ENCODE measurements at regions not wholly inside any gene's neighbourhood (a gene's known extent, or its start where the extent isn't known, plus 50 kb on each side); places are given as distances from the start of the nearest gene placed in this dataset.
A peak's percentile ranks its signal among the peaks of the same experiment; 100 is the strongest.

DNA sequence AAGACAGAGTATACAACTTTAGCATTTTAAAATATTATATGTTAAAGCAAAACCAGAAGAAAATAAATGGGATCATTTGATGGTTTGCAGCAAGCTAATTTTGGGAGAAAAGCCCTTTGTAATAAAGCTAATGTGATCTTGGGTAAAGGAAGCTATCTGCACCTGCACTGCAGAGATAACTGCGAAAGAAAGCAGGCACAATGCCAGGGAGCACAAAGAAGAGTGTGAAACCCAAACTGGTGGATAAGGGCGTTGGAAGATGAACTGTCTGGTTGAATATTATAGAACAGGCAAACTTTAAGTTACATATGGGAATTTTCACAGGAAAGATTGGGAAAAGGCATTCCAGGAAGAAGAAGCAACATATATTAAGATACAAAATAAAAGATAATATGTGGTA is 179.2 kb upstream of the KHDRBS2 start:
- no peak for DNase-seq (ENCODE audit: low read depth)
- TF ChIP-seq, protein P1, sequence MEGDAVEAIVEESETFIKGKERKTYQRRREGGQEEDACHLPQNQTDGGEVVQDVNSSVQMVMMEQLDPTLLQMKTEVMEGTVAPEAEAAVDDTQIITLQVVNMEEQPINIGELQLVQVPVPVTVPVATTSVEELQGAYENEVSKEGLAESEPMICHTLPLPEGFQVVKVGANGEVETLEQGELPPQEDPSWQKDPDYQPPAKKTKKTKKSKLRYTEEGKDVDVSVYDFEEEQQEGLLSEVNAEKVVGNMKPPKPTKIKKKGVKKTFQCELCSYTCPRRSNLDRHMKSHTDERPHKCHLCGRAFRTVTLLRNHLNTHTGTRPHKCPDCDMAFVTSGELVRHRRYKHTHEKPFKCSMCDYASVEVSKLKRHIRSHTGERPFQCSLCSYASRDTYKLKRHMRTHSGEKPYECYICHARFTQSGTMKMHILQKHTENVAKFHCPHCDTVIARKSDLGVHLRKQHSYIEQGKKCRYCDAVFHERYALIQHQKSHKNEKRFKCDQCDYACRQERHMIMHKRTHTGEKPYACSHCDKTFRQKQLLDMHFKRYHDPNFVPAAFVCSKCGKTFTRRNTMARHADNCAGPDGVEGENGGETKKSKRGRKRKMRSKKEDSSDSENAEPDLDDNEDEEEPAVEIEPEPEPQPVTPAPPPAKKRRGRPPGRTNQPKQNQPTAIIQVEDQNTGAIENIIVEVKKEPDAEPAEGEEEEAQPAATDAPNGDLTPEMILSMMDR (IDR thresholded peaks at IDR 0.05; ENCODE audit: control insufficient read depth, extremely low read depth, insufficient read depth), result no peak
- no peak overlapping the region for H3K4me3 ChIP-seq (ENCODE audit: low read depth, low read length)

DNA sequence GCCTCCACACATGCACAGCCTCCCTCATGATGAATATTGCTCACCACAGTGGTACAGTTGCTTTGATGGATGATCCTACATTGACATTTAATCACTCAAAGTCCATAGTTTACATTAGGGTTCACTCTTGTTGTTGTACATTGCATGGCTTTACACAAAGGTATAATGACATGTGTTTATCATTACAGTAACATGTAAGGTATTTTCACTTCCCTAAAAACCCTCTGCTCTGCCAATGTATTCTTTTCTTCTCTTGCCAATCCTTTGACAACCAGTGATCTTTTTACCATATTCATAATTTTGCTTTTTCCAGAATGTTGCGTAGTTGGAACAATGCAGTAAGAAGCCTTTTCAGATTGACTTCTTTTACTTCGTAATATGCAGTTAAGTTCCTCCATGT is 166.6 kb upstream of the KHDRBS2 start:
- no peak for DNase-seq (ENCODE audit: low read depth)
- H3K4me3 ChIP-seq (ENCODE audit: low read depth, low read length), result no peak overlapping the region
- TF ChIP-seq, protein P1 (IDR thresholded peaks at IDR 0.05; ENCODE audit: control insufficient read depth, extremely low read depth, insufficient read depth), result no peak

DNA sequence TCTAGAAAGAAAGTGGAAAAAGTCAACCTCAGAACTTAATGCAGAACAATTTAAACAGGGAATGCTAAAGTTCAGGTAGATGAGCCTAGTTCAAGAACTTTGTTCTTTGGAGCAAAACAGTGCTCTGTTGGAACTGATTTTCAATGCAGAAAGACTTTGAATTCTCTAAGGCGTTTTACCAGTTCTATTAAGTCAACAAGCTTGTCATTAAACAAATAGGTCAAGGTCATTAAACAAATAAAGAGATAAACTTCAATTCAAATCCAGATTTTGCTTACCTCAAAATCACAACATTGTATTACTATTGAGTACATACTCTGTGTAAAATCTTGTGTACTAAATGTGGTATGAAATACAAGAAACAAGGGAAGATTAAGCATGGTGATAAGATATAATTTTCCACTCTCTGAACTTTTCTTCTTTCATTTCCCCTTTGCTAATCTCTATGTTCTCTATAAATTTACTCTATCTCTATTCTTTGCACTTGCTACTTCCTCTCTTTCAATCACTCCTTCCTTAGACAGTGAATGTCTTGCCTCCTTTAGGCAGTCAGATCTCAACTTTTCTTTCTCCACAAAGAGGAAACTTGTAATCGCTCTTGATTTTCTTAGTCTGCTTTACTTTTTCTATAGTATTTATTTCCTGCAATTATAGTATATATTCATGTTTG is 160.8 kb upstream of the KHDRBS2 start:
- peak; percentile 43 for DNase-seq (ENCODE audit: low read depth)
- TF ChIP-seq, protein P1 (IDR thresholded peaks at IDR 0.05; ENCODE audit: control insufficient read depth, extremely low read depth, insufficient read depth), result no peak
- no peak overlapping the region for H3K4me3 ChIP-seq (ENCODE audit: low read depth, low read length)

DNA sequence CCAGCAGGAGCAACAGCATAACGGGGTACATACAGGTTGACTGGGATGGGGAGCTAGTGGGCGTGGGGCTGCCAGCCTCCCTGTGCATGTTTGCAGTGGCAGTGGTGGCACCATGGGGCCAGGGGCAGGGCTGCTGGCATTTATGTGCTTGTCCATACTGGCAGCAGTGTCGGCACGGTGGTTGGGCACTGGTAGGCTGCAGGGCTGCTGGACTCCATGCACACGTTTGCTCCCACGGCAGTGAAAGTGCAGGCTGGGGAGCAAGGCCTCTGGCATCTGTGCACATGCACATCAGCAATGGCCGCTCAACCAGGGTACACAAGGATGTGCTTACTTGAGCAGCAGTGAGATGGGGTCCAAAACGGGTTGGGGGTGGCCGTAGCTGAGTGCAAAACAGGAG is 159.5 kb upstream of the KHDRBS2 start:
- no peak overlapping the region for H3K4me3 ChIP-seq (ENCODE audit: low read depth, low read length)
- no peak for DNase-seq (ENCODE audit: low read depth)
- TF ChIP-seq, protein P1 (IDR thresholded peaks at IDR 0.05; ENCODE audit: control insufficient read depth, extremely low read depth, insufficient read depth), result no peak

DNA sequence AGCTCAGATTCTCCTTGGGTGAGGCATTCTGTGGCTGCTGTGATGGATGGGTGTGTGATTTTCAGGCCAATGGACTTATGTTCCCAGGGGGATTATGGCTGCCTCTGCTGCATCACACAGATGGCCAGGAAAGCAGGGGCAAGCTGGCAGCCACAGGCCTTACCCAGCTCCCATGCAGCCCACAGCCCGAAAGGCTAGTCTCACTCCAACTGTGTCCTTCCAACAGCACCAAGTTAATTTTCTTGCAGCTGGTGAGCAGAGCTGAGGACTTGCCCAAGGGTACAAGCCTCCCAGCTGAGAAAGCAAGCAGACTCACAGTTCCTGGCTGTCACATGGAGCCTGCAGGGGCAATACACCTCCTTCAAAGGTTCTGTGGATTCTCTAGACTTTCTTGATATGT is 155.2 kb upstream of the KHDRBS2 start:
- TF ChIP-seq, protein P1 (IDR thresholded peaks at IDR 0.05; ENCODE audit: control insufficient read depth, extremely low read depth, insufficient read depth), result no peak
- DNase-seq (ENCODE audit: low read depth), result no peak
- H3K4me3 ChIP-seq (ENCODE audit: low read depth, low read length), result no peak overlapping the region

DNA sequence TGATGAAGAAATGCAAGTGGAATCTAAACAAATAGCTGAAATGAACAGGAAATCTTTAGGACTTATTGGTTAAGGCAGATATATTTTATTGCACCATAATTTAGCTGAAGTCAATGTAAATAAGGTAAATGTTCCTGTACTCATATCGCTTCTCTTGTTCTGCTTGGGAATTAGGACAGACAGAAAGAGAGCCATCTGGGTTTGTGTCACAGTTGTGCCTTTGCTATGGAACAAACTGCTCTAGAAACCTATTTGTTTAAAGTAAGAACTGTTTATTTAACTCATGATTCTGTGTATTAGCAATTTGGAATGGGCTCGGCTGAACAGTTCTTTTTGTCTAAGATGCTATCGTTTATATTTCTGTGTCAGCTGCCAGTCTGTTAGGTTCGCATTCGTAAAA is 143.8 kb upstream of the KHDRBS2 start:
- no peak overlapping the region for H3K4me3 ChIP-seq (ENCODE audit: low read depth, low read length)
- TF ChIP-seq, protein P1 (IDR thresholded peaks at IDR 0.05; ENCODE audit: control insufficient read depth, extremely low read depth, insufficient read depth), result no peak
- peak; percentile 91 for DNase-seq (ENCODE audit: low read depth)
